ENCODE measurements at regions not wholly inside any gene's neighbourhood (a gene's known extent, or its start where the extent isn't known, plus 50 kb on each side); places are given as distances from the start of the nearest gene placed in this dataset.
"Not testable (repeated sequence)": the region's sequence is repeated elsewhere in the genome, so short reads cannot be mapped to it uniquely, and the experiment has no call there.

DNA sequence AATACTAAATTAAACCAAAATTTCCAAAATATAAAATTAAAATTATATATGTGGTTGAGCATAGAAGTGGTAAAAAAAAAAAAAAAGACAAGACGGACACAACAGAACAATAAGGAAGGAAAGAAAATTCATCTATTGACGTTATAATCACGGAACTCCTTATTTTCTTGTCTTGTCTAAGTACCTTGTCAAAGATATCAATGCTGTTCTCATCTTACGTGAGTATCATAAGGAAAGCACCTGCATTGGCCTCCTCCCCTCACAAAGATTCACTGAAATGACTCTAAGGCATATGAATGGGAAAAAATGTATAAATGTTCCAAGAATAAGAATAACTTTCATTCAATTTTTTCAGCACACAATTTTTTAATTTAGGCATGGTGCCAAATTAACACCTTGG, 135.4 kb downstream of the PPP1R3A start:
- no peak for DNase-seq (ENCODE audit: low read depth in 2 of 2)

DNA sequence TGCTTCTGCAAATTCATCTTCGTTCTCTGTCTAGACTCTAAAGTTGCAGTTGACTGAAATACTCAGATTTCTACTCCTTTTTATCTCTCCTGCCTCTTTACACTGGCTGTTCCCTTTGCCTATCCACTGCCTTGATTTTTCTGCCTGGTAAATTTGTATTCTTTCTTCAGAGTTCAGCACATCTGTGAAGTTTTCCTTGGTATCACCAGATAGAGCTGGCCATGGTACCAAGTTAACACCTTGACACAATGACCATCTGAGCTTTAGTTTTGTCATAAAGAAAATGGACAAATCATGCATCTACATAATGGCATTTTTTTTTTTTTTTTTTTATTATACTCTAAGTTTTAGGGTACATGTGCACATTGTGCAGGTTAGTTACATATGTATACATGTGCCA, 143.0 kb downstream of the PPP1R3A start:
- DNase-seq (ENCODE audit: low read depth in 2 of 2): no peak

DNA sequence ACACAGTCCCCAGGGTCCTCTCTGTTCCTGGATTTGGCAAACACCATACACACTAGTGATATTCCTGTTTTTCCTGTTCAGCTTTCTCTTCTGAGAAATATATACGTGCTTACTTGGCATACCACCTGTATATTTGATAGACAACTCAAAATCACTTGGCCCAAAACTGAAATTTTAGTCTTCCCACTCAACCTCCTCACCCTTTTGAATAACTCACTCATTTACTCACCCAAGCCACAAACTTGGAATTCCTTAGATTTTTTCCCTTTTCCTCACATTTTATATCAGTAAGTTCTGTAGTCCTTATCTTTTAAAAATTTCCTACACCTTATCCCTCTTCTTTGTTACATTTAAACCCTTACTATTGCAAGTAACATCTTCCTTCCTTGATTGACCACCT, 143.4 kb downstream of the PPP1R3A start:
- no peak for DNase-seq (ENCODE audit: low read depth in 2 of 2)

DNA sequence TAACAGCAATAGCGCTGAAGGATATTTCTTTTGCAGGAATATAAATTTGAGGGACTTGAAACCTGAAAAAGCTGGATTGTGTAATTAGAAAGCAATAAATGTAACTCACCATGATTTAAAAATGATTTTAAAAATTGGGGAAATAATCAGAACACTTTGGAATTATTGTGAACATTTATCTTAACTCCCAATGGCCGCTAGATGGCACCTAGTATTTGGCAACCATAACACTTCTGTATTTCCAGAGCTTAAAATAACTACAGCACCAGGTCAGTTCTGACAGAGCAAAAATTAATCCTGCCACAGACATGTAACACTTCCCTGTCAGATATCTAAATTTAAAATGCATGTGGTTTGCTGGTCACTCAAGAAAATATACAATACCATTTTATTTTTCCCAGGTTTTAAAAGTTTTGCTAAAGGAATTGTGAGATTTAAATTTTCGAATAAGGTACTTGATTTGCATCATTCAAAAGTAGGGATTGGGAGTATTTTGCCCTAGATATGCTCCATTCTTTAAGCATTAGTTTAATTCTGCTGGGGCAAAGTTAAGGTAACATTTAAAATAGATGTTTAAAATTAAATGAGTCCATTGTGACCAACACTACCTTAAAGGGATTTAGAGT, 144.5 kb downstream of the PPP1R3A start:
- no peak for DNase-seq (ENCODE audit: low read depth in 2 of 2)

DNA sequence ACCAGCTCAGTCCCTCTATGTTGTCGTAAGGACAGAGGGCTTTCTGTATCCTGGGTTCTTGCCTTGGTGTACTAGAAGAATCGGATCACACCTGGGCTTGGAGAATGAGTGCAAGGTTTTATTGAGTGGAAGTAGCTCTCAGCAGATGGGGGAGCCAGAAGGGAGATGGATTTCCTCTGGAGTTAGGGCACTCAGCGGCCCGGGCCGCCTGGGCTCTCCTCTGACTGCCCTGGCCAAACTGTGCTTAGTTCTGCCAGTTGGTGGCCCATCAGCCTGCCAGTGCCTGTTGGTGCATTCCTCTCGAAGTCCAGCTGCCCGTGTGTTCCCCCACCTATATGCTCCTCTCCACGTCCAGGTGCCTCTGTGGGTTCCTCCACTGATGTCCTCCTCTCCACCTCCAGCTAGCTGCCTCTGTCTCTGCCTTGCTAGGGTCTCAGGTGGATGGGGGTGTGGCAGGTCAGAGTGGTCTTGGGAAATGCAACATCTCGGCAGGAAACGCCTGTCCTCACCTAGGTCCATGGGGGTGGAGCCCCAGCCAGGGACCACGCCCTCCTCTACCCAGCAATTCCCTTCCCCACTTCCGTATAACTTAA, 148.6 kb downstream of the PPP1R3A start:
- DNase-seq (ENCODE audit: low read depth in 2 of 2): no peak

DNA sequence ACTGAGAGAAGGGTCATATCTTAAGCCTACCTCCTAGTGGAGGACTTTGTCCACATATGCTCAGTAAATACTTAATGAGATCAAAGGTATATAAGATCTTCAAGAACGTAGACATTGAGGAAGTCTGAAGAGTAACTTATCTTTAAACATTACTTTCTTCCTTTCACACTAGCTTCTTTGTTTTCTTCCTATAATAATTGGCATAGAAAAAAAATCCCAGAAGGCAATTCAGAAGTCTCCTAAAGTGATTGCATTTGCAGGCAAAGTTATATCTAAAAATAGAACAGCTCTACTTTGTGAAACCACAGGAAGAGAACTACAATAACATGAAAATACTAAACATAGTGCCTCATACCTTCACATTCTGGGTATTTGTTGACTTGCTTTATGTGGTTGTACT, 150.4 kb downstream of the PPP1R3A start:
- DNase-seq (ENCODE audit: low read depth in 2 of 2): no peak

DNA sequence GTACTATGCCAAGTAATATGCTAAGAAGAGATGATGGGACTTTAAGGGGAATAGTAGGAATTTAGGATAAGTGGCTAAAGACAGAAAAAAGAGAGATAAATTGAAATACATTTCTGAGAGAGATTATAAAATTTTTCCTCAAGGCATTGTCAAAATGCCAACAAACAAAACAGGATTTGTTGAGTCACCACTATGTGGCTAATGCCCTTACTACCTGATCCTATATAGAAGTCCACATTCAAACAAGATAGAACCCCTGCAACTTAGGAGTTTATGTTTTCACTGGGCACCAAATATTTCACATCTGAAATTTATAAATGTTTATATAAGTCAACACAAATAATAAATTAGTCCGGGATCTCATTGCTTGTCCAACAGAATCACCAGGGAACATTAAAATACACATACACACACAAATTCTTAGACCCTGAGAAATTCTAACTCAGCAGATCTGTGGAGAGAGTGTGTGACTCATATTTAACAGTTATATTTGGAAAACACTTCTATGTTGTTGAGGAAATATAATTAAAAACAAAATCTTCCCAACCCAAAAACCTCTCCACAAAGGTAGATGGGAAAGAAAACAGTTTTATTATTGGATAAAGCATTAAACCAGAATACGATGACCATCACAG, 154.3 kb downstream of the PPP1R3A start:
- no peak for DNase-seq (ENCODE audit: low read depth in 2 of 2)

DNA sequence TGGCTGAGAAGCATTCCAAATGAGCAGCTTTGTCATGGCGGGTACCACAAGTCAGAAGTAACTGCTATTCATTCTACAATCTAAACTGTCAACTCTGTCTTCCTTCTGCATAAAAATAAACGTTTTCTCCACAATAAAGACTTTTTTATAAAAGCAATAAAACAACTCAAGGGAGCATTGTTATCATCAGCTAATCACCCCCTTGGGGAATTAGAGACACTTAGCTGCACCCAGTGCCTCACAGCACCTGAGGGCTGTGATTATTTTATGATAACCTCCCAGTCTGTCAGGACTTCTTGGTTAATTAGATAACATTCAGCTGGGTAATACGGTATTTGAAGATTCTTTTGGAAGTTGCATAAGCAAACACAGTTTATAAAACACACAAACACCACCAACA, 155.6 kb downstream of the PPP1R3A start:
- no peak for DNase-seq (ENCODE audit: low read depth in 2 of 2)

DNA sequence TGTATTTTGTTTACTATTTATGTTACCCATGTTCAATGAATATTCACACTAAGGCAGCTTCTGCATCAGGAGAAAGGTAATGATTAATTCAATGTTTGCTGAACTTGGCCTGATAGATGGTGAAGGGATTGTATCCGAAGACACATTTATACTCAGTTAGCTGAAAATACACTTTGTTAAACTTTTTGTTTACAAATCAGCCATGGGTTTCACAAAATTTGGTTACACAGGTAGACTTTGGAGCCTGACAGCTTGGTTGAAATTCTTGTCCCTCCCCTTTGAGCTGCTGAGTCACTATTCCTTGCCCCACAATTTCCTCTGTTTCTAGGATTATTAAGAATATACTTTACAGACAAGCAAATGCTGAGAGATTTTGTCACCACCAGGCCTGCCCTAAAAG, 162.6 kb downstream of the PPP1R3A start:
- no peak for DNase-seq (ENCODE audit: low read depth in 2 of 2)

DNA sequence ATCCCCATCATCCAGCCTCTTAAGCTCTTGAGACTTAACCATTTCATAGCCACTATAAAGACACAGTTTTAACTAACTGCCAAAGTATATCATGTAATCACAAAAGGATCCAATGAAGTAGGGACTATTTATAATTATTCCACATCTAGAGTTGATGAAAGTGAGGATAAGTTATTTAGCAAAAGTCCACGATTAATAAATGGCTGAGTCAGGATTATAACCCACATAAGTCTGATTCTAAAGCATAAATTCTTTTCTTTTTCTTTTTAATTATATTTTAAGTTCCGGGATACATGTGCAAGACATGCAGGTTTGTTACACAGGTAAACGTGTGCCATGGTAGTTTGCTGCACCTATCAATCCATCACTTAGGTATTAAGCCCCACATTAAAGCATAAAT, 166.1 kb downstream of the PPP1R3A start:
- DNase-seq (ENCODE audit: low read depth in 2 of 2): no peak

DNA sequence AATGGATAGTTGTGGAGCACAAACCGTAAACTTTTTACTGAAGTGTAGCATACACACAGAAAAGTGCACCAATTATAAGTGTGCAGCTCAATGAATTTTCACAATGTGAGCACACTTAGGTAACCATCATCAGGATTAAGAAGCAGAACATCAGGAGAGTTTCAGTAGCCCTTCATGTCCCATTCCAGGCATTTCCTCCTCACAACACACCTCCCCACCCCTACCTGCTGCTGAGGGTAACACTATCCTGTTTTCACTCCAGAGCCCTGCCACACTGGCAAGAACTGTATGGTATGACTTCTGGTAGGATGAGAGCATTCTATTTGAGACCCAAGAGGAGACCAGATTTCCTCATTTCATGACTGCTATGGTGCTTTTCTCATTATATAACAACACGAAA, 166.5 kb downstream of the PPP1R3A start:
- no peak for DNase-seq (ENCODE audit: low read depth in 2 of 2)

DNA sequence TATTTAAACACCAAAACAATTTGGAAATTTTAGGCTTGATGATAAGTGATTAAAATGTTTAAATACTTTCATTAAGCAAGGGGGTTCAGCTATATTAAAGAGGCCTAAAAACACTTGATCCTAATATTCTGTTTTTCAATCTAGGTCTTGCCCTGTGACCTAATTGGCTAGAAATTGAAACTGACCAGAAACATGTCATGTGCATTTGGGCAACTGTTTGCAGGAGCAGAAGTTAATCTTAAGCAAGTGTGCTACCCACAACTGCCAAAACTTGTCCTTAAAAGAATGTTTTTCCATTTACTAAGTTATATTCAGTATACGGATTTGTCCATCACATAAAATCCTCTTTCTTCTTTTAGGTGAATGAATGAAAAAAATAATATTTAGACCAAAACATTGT, 167.3 kb downstream of the PPP1R3A start:
- no peak for DNase-seq (ENCODE audit: low read depth in 2 of 2)

DNA sequence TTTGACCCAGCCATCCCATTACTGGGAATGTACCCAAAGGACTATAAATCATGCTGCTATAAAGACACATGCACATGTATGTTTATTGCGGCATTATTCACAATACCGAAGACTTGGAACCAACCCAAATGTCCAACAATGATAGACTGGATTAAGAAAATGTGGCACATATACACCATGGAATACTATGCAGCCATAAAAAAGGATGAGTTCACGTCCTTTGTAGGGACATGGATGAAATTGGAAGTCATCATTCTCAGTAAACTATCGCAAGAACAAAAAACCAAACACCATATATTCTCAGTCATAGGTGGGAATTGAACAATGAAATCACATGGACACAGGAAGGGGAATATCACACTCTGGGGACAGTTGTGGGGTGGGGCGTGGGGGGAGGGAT, 170.4 kb downstream of the PPP1R3A start:
- not testable (repeated sequence) for DNase-seq (ENCODE audit: low read depth in 2 of 2)

DNA sequence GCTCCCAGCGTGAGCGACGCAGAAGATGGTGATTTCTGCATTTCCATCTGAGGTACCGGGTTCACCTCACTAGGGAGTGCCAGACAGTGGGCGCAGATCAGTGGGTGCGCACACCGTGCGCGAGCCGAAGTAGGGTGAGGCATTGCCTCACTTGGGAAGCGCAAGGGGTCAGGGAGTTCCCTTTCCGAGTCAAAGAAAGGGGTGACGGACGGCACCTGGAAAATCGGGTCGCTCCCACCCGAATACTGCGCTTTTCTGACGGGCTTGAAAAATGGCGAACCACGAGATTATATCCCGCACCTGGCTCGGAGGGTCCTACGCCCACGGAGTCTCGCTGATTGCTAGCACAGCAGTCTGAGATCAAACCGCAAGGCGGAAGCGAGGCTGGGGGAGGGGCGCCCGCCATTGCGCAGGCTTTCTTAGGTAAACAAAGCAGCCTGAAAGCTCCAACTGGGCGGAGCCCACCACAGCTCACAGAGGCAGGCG, 175.8 kb downstream of the PPP1R3A start:
- DNase-seq (ENCODE audit: low read depth in 2 of 2): not testable (repeated sequence)

DNA sequence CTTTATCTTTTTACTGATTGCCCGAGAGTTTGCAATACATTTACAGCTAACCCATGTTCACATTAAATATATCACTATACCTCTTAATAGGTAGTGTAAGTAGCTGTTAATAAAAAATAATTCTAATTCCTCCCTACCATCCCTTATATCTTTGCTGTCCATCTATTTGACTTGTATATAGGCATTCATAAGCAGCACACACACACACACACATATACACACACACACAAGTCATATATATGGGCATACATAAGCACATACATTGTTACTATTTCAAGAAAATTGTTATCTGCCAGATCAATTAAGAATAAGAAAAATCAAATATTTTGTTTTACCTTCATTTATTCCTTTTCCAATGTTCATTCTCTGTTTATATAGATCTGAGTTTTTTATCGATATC, 176.4 kb downstream of the PPP1R3A start:
- DNase-seq (ENCODE audit: low read depth in 2 of 2): no peak

DNA sequence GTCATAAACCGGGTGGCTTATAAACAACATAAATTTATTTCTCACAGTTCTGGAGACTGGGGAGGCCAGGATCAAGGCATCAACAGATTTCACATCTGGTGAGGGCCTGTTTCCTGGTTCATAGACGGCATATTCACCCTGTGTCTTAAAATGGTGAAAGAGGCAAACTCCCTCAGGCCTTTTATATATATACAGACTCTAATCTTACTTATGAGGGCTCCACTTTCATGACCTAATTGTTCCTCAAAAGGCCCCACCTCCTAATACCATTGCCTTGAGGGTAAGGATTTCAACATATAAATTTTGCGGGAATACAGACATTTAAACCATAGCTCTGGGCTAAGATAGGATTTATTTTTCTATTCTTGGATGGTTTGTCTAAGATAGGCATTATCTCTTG, 187.2 kb downstream of the PPP1R3A start:
- DNase-seq (ENCODE audit: low read depth in 2 of 2): no peak

DNA sequence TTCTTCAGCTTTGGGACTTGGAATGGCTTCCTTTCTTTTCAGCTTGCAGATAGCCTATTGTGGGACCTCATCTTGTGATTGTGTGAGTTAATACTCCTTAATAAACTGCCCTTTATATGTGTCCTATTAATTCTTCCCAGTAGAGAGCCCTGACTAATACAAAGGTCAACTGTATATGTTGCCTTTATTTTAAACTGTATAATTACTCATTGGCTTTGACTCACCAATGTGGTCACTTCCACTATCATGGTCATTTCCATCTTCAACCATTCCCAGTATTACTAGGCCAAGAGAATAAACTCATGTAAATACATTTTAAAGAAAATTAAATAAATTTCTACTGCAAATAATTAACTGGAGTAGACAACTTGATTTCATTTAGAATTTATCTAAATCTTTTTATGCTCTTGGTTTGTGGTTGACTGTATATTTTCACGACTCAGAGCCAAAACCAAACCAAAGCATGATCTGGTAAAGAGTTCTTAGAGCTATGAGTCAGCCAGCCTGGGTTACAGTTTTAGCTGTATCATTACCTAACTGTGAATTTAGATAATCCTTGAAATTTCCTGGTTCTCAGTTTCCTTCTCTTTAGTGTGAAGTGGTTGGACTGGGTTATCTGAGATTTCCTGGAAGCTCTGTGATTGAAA, 188.4 kb downstream of the PPP1R3A start:
- DNase-seq (ENCODE audit: low read depth in 2 of 2): no peak

DNA sequence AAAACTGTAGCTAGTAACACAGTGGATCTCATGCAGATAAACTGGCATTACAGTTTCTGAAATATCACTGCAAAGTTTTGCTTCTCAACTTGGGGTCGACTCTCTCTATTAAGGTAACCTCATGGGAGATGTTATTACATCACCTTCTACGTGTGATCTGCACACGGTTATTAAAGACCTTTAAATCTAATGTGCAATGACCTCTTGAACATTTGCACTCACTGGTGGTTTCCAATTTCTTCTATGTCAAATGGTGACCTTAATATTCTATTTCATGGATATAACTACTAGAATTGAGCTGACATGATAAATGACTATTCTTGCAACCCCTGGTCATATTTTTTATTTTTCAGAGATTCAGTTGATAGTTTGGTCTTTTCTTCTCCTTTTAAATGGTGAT, 191.3 kb downstream of the PPP1R3A start:
- DNase-seq (ENCODE audit: low read depth in 2 of 2): no peak

DNA sequence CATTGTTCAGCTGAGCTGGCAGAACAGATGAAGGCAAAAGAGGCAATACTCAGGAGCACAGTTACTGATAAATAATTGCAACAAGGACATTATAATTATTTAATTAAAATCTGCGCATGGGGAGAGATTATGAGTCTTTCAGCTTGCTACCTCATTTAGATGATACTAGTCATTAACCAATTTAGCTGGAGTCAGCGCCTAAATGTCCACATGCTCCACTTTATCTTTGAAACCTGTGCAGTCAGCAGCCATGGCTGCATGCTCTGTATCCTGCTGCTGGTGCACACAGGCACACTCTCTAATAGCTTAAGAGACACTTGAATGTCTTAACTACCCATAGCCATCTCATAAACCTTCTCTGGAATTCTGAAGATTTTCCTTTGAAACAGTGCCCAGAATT, 196.8 kb downstream of the PPP1R3A start:
- no peak for DNase-seq (ENCODE audit: low read depth in 2 of 2)

DNA sequence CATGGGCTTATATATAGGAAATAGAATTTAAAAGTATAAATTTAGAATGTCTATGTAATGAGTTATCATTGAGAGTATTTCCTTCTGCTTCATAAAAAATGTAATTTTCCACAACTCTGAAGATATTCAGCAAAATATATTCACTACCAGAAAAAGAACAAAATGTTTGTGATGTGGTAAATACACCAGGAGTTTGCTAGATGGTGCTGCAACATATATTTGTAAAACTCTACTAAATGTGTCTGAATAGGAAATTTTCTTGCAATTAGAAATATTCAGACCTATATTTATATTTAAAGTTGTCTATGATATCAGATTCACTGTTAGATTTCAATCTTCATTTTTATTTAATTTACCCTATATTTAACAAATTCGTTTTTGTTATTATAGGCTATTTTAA, 201.1 kb downstream of the PPP1R3A start:
- no peak for DNase-seq (ENCODE audit: low read depth in 2 of 2)

DNA sequence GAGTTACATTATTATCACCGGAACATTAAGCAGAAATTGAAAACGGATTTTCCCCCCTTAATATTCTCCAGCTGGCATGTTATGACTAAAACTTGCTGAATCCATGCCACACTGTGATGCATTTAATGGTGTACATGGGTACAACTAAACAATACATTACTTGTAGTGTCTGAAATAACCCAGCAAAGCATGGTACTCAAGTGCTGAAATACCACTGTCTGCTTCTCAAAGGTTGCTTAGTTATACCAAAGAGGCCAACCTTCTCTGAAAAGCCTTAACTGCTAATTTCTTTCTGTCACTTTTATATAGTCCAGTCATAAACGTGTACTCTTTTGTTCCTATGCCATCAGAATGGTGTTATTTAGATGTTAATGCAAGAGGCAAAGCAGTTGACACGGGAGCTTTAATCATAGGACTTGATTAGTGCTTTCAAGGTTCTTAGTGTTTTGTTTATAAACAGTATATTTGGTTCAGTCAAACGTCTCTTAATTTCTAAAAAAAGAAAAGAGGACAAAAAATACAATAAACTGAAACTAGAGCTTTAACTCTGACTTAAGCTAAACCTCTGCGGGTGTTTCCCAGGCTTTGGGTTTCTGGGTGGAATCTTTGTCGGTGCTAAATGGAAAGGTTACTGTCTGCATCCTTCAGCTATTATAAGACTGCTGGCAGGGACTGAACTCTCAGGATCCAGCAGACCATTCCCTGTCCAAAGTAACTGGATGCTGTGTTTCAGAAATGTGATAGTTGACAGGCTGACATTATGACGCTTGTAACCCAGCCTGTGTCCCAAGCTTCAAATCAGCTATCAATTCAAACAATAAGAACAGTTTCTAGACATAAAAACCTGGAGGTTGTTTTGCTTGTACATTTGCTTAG, 202.6 kb downstream of the PPP1R3A start:
- DNase-seq (ENCODE audit: low read depth in 2 of 2): no peak

DNA sequence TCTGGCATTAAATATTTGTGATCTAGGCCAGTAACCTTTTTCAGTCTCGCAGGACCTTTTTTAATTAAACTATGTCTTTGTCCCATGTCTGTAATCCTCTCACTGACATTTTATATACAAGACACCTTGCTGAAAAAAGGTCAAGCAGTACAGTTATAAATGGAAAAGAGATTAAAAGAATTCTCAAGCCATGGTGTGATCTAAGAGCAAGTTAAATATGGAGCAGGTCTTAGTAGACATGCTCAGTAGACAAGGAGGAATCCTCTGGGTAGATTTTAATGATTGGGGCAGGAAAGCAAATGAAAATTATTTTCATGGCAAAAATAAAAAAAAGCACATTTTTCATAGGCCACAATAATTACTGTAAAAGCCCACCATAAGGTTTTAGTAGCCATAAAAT, 203.5 kb downstream of the PPP1R3A start:
- no peak for DNase-seq (ENCODE audit: low read depth in 2 of 2)

Data from stimulated activated CD8-positive, alpha-beta memory T cell treated with anti-CD3 and anti-CD28 coated beads, Interleukin-15, amount 100 ng/mL, for 48 hours (primary cell).